ENCODE measurements at regions not wholly inside any gene's neighbourhood (a gene's known extent, or its start where the extent isn't known, plus 50 kb on each side); places are given as distances from the start of the nearest gene placed in this dataset.

DNA sequence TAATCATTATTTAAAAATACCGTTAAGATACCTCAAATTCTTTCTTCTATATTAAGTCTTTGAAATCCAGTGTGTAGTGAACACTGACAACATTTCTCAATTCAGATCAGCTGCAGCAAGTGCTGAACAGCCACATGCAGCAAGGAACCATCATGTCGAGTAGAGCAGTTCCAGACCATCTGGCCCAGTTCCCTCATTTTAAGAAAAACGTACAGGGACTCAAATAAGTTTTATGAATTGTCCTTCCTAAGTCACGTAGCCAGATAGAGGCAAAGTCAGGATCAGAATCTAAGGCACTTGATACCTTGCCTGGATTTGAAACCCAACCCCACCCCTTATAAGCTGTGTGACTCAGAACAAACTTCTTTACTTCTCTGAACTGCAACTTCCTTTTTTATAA is 132.4 kb downstream of the PROX1 start:
- Histone ChIP-seq H3K9me3 (ENCODE audit: insufficient read depth, low read depth, low read length) (peaks cover 10% of the 10 kb centered on the region), H3K36me3 (ENCODE audit: insufficient read depth, low read length) (no peaks in the 10 kb centered on the region), H3K9ac (ENCODE audit: low read depth, low read length) (no peak overlapping the region), H3K4me1 (ENCODE audit: insufficient read depth, low read length) (peaks cover 21% of the 10 kb centered on the region), H3K4me3 (ENCODE audit: low read length) (no peak overlapping the region), H3K27ac (ENCODE audit: low read depth, low read length) (no peak overlapping the region), H3K27me3 (ENCODE audit: insufficient read depth, low read length) (no peaks in the 10 kb centered on the region)
- WGBS = 87% methylated on average over 4 of the region's 4 CpGs

DNA sequence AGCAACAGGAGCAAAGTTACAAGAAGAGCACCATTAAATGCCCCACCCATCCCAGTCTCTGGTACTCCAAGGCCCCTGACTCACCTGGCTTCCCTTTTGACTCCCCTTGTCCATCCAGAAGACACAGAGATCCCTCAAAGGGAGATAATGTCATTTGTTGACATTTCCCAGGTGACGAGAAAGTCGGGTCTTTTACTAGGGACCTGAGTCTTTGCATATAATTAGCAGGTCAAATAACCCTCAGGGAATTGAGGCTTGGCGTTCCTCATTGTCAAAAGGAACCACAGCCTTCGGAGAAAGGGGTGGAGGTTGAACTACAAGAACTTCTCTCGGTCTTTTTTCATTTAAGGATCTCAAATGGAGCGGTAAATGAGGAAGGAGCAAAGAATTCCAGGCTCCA is 133.2 kb downstream of the PROX1 start:
- WGBS = 44% methylated on average over 6 of the region's 6 CpGs
- H3K4me3 ChIP-seq (ENCODE audit: low read length) = no peak overlapping the region
- no peaks in the 10 kb centered on the region for H3K36me3 ChIP-seq (ENCODE audit: insufficient read depth, low read length)
- H3K27ac ChIP-seq (ENCODE audit: low read depth, low read length) = no peak overlapping the region
- peaks cover 10% of the 10 kb centered on the region for H3K9me3 ChIP-seq (ENCODE audit: insufficient read depth, low read depth, low read length)
- H3K4me1 ChIP-seq (ENCODE audit: insufficient read depth, low read length) = peaks cover 22% of the 10 kb centered on the region
- H3K9ac ChIP-seq (ENCODE audit: low read depth, low read length) = no peak overlapping the region
- no peaks in the 10 kb centered on the region for H3K27me3 ChIP-seq (ENCODE audit: insufficient read depth, low read length)

DNA sequence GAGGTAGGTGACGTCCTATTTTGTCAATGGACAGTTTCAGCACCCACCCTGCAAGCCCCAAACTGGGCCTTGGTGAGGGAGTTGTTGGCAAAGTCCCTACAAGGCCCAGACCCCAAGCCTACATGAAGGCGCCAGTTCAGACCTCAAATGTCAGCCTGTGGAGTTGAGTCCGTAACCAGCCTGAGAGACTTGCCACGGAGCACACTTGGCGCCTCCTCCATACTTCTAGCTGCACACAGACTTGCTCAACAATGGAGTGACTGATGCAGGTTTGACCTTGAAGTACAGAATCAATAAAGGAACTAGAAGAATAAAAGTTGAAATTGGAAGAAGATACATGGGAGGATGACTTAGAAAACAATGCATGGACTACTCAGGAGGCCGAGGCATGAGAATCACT is 134.3 kb downstream of the PROX1 start:
- no peaks in the 10 kb centered on the region for H3K27me3 ChIP-seq (ENCODE audit: insufficient read depth, low read length)
- no peak overlapping the region for H3K9ac ChIP-seq (ENCODE audit: low read depth, low read length)
- no peak overlapping the region for H3K4me3 ChIP-seq (ENCODE audit: low read length)
- 91% methylated on average over 6 of the region's 6 CpGs for WGBS
- H3K27ac ChIP-seq (ENCODE audit: low read depth, low read length) = no peak overlapping the region
- H3K9me3 ChIP-seq (ENCODE audit: insufficient read depth, low read depth, low read length) = peaks cover 10% of the 10 kb centered on the region
- H3K36me3 ChIP-seq (ENCODE audit: insufficient read depth, low read length) = no peaks in the 10 kb centered on the region
- peaks cover 22% of the 10 kb centered on the region for H3K4me1 ChIP-seq (ENCODE audit: insufficient read depth, low read length)

DNA sequence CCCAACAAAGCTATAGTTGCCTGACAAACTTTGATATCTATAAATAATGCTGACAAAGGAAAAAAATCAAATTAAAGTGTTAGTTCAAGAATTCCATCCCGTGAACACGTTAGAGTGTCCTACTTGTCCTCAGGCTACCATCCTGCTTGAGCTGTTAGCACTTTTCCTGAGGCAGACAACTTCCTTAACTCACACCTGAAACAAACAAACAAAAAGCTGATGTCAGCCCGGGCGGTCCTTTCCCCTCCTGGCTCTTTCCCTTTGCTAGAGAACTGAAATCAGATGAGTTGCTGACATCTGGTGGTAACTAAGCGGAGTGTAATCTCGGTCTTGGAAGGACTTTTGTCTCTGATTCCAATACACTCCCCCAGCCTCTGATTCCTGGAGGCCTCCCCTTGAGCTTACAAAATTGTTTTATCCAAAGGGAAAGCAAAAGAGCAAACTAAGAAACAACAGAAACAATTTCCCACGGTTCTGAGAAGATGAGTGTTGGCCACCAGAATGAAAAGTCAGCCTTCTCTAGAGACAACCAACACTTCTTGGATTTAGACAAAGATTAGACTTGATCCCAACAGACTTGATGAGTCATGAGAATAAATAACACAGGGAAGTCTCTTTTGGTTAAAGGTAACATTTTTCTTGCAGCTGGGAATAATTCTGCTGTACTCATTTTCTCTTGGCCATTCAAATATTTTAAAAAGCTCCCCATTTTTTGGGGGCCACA is 135.4 kb downstream of the PROX1 start:
- peaks cover 3% of the 10 kb centered on the region; the same call in 1 of the 2 replicates for H3K9me3 ChIP-seq (ENCODE audit: insufficient read depth, low read depth, low read length)
- 3% methylated on average over 7 of the region's 7 CpGs for WGBS

DNA sequence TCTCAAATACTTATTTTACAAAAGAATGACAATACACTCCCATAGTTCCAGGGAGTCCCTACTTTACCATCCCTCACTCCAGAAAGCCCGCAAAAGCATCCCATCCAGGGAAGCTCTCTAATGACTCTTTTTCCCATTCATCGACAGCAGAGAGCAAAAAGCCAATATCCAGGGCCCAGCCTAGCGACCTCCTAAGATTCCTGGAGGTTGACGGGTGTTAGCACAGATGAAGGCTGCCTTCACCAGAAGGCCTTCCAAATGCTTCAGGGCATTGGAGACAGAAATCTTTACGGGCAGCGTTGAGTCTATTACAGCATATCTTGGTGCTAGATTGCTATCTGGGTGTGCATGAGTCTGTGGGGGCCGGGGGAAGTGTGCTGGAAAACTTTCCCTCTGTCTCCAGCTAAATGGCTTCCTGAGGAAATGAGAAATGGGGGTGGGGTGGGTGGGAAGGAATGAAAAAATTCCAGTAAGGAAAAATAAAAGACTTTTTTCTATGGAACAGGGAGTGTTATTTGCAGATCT is 136.6 kb downstream of the PROX1 start:
- H3K27me3 ChIP-seq (ENCODE audit: insufficient read depth, low read length) = no peaks in the 10 kb centered on the region
- no peaks in the 10 kb centered on the region for H3K36me3 ChIP-seq (ENCODE audit: insufficient read depth, low read length)
- peaks cover 22% of the 10 kb centered on the region for H3K4me1 ChIP-seq (ENCODE audit: insufficient read depth, low read length)
- H3K27ac ChIP-seq (ENCODE audit: low read depth, low read length) = no peak overlapping the region
- no peak overlapping the region for H3K4me3 ChIP-seq (ENCODE audit: low read length)
- no peak overlapping the region for H3K9ac ChIP-seq (ENCODE audit: low read depth, low read length)
- WGBS = 83% methylated on average over 7 of the region's 7 CpGs
- no peaks in the 10 kb centered on the region for H3K9me3 ChIP-seq (ENCODE audit: insufficient read depth, low read depth, low read length)

More for the DNA sequence above, 135.4 kb downstream of the PROX1 start:
- Histone ChIP-seq H3K9ac (ENCODE audit: low read depth, low read length) (no peak overlapping the region), H3K4me1 (ENCODE audit: insufficient read depth, low read length) (peaks cover 22% of the 10 kb centered on the region), H3K36me3 (ENCODE audit: insufficient read depth, low read length) (no peaks in the 10 kb centered on the region), H3K27ac (ENCODE audit: low read depth, low read length) (no peak overlapping the region), H3K27me3 (ENCODE audit: insufficient read depth, low read length) (no peaks in the 10 kb centered on the region), H3K4me3 (ENCODE audit: low read length) (no peak overlapping the region)

DNA sequence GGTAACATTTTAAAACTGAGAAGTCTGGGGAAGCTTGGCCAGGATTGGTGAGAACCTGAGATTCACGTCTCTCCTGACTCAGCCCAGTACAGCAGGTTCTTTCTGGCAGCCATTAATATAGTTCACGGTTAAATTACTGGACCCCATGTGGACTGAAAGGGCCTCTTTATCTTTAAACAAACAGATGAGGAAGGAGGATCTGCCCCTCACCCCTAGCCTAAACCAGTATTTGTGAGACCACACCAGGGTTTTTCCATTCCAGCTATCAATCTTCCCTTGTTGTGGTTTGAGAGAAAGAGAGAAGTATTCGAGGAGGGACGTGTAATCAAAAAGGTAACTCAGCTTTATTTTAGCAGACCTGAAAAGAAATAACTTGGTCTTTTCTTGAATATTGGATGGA is 137.1 kb downstream of the PROX1 start:
- H3K36me3 ChIP-seq (ENCODE audit: insufficient read depth, low read length) = no peaks in the 10 kb centered on the region
- H3K9ac ChIP-seq (ENCODE audit: low read depth, low read length) = no peak overlapping the region
- no peaks in the 10 kb centered on the region for H3K27me3 ChIP-seq (ENCODE audit: insufficient read depth, low read length)
- 81% methylated on average over 4 of the region's 4 CpGs for WGBS
- no peak overlapping the region for H3K27ac ChIP-seq (ENCODE audit: low read depth, low read length)
- no peaks in the 10 kb centered on the region for H3K9me3 ChIP-seq (ENCODE audit: insufficient read depth, low read depth, low read length)
- H3K4me3 ChIP-seq (ENCODE audit: low read length) = no peak overlapping the region
- peaks cover 22% of the 10 kb centered on the region for H3K4me1 ChIP-seq (ENCODE audit: insufficient read depth, low read length)

DNA sequence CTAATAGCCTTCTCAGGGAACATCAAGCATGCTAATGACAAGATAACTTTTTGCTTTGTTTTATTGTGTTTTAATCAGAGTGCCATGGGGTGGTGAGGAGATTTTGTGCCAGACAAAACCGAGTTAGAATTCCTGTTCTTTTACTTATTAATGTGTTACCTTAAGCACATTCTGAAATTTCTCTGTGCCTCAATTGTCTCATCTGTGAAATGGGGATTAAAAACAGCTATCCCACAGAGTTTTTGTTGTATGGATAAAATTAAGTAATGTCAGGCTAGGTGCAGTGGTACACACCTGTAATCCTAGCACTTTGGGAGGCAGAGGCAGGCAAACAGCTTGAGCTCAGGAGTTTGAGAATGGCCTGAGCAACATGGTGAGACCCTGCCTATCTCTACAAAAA is 138.0 kb downstream of the PROX1 start:
- H3K4me1 ChIP-seq (ENCODE audit: insufficient read depth, low read length) = peaks cover 20% of the 10 kb centered on the region
- H3K27me3 ChIP-seq (ENCODE audit: insufficient read depth, low read length) = no peaks in the 10 kb centered on the region
- H3K9me3 ChIP-seq (ENCODE audit: insufficient read depth, low read depth, low read length) = no peaks in the 10 kb centered on the region
- WGBS = 60% methylated on average over 1 of the region's 1 CpG
- no peak overlapping the region for H3K4me3 ChIP-seq (ENCODE audit: low read length)
- no peaks in the 10 kb centered on the region for H3K36me3 ChIP-seq (ENCODE audit: insufficient read depth, low read length)
- no peak overlapping the region for H3K27ac ChIP-seq (ENCODE audit: low read depth, low read length)
- H3K9ac ChIP-seq (ENCODE audit: low read depth, low read length) = no peak overlapping the region

DNA sequence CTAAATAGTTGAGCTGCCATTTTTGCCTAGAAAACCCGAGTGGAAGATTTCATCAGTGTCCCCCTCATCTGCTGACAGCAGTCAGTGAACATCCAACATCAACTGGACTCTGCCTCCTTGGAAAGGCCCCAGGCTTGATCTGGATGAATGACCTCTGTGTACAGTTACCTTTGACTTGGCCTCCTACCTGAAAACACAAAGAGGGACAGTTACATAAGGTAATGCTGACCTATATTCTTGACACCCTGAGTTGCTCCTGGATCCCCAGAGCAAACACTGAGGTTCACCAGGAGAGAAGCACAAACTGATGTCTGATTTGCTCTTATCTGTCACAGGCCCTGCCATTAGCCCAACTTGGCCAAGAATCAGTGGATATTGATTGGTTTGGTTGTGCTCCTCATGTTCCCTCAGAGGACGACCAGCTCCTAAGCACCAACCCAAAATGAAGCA is 138.9 kb downstream of the PROX1 start:
- Histone ChIP-seq H3K36me3 (ENCODE audit: insufficient read depth, low read length) (no peaks in the 10 kb centered on the region), H3K4me3 (ENCODE audit: low read length) (no peak overlapping the region), H3K27me3 (ENCODE audit: insufficient read depth, low read length) (no peaks in the 10 kb centered on the region), H3K9ac (ENCODE audit: low read depth, low read length) (no peak overlapping the region), H3K4me1 (ENCODE audit: insufficient read depth, low read length) (peaks cover 18% of the 10 kb centered on the region), H3K9me3 (ENCODE audit: insufficient read depth, low read depth, low read length) (no peaks in the 10 kb centered on the region), H3K27ac (ENCODE audit: low read depth, low read length) (no peak overlapping the region)
- 87% methylated on average over 2 of the region's 2 CpGs for WGBS

DNA sequence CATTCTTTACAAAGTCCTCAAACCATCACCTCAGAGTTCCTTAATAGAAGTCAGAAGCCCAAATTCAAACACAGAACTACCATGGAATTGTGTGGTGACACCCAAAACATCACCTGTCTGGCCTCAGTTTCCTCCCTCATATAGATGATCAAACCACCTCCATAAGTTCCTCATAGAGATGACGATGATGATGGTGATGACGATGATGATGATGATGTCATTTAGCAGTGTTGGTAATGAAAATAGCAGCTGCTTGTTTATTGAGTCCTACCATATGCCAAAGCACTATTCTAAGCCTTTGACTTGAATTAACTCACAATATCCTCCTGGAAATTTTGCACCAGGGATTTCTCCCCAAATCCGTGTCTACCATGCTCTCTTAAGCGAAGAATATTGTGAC is 139.9 kb downstream of the PROX1 start:
- 97% methylated on average over 2 of the region's 4 CpGs for WGBS
- no peak overlapping the region for H3K9ac ChIP-seq (ENCODE audit: low read depth, low read length)
- H3K4me3 ChIP-seq (ENCODE audit: low read length) = no peak overlapping the region
- H3K9me3 ChIP-seq (ENCODE audit: insufficient read depth, low read depth, low read length) = no peaks in the 10 kb centered on the region
- no peaks in the 10 kb centered on the region for H3K27me3 ChIP-seq (ENCODE audit: insufficient read depth, low read length)
- H3K4me1 ChIP-seq (ENCODE audit: insufficient read depth, low read length) = peaks cover 16% of the 10 kb centered on the region
- H3K27ac ChIP-seq (ENCODE audit: low read depth, low read length) = no peak overlapping the region
- H3K36me3 ChIP-seq (ENCODE audit: insufficient read depth, low read length) = no peaks in the 10 kb centered on the region

DNA sequence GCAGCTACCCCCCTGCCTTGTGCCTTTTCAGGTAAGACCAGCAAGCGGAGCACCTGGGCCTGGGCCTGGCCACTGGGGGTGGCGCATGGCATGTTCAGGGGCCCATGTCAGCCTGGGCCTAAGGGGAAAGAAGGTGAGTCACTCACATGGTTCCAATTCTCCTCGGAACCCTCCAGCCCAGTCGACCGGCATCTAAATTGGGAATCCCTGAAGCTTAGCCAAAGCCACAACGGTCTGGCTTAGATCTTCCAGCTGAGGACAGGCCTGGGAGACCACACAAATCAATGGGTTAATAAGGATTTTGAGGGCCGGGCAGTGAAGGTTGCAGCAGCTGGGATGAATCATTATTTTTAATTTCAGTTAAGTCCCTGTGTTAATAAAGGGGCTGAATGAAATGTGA is 145.1 kb upstream of the SMYD2 start:
- Histone ChIP-seq H3K9me3 (ENCODE audit: insufficient read depth, low read depth, low read length) (no peaks in the 10 kb centered on the region), H3K4me3 (ENCODE audit: low read length) (no peak overlapping the region), H3K9ac (ENCODE audit: low read depth, low read length) (no peak overlapping the region), H3K4me1 (ENCODE audit: insufficient read depth, low read length) (peaks cover 13% of the 10 kb centered on the region; the same call in 1 of the 2 replicates), H3K27ac (ENCODE audit: low read depth, low read length) (no peak overlapping the region), H3K27me3 (ENCODE audit: insufficient read depth, low read length) (no peaks in the 10 kb centered on the region), H3K36me3 (ENCODE audit: insufficient read depth, low read length) (no peaks in the 10 kb centered on the region)
- WGBS = 84% methylated on average over 7 of the region's 7 CpGs

DNA sequence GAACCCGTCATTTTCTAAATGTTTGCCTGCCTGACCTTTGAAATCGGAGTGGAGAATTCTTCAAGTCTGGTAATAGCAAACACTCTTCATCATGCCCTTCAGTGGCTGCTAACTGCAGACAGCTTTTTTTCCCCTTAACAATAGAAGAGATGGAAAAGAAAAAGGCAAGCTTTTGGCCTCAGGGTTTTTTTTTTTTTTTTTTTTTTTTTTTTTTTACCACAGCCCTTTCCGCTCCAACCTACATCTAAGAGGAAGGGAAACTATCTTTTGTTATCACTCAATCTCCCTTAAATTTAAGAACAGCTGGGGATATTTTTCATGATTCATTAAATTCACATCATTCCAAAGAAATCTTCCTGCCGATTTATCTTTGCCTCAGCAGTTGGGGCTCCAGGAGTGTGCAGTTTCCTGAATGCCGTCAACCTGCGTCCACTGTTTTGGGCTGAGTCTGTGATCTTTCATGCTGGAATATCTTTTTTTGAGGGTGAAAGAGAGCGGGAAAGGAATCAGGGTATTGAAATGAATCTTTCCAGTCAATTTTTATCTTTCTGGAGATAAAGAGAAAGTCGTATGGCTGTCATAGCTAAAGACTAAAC is 144.5 kb upstream of the SMYD2 start:
- H3K9me3 ChIP-seq (ENCODE audit: insufficient read depth, low read depth, low read length) = no peaks in the 10 kb centered on the region
- H3K4me3 ChIP-seq (ENCODE audit: low read length) = no peak overlapping the region
- H3K9ac ChIP-seq (ENCODE audit: low read depth, low read length) = no peak overlapping the region
- no peaks in the 10 kb centered on the region for H3K27me3 ChIP-seq (ENCODE audit: insufficient read depth, low read length)
- WGBS = 91% methylated on average over 8 of the region's 8 CpGs
- H3K27ac ChIP-seq (ENCODE audit: low read depth, low read length) = no peak overlapping the region
- H3K36me3 ChIP-seq (ENCODE audit: insufficient read depth, low read length) = no peaks in the 10 kb centered on the region
- H3K4me1 ChIP-seq (ENCODE audit: insufficient read depth, low read length) = peaks cover 13% of the 10 kb centered on the region; the same call in 1 of the 2 replicates
